ENCODE measurements at regions not wholly inside any gene's neighbourhood (a gene's known extent, or its start where the extent isn't known, plus 50 kb on each side); places are given as distances from the start of the nearest gene placed in this dataset.

GRCh38 chr2:216553482-216554240 lies 55.0 kb downstream of the RPL37A start:
- no peak for DNase-seq (ENCODE audit: low read depth)
- no peak for TF ChIP-seq CTCF (IDR thresholded peaks at IDR 0.05; ENCODE audit: insufficient read depth, low read length)
- H3K4me3 ChIP-seq (ENCODE audit: low read depth, low read length), result no peak overlapping the region

GRCh38 chr2:216554286-216554685 lies 55.6 kb downstream of the RPL37A start:
- H3K4me3 ChIP-seq (ENCODE audit: low read depth, low read length), result no peak overlapping the region
- no peak for TF ChIP-seq CTCF (IDR thresholded peaks at IDR 0.05; ENCODE audit: insufficient read depth, low read length)

GRCh38 chr2:216554755-216555154 lies 56.1 kb downstream of the RPL37A start:
- DNase-seq (ENCODE audit: low read depth), result no peak
- no peak overlapping the region for H3K4me3 ChIP-seq (ENCODE audit: low read depth, low read length)
- TF ChIP-seq CTCF (IDR thresholded peaks at IDR 0.05; ENCODE audit: insufficient read depth, low read length), result no peak

More at GRCh38 chr2:216554286-216554685, 55.6 kb downstream of the RPL37A start:
- DNase-seq (ENCODE audit: low read depth), result no peak

GRCh38 chr2:216555274-216555673 lies 56.6 kb downstream of the RPL37A start:
- DNase-seq (ENCODE audit: low read depth), result peak; percentile 59
- no peak for TF ChIP-seq CTCF (IDR thresholded peaks at IDR 0.05; ENCODE audit: insufficient read depth, low read length)

GRCh38 chr2:216556202-216556601 lies 57.6 kb downstream of the RPL37A start:
- H3K4me3 ChIP-seq (ENCODE audit: low read depth, low read length), result no peak overlapping the region
- TF ChIP-seq CTCF (IDR thresholded peaks at IDR 0.05; ENCODE audit: insufficient read depth, low read length), result no peak
- DNase-seq (ENCODE audit: low read depth), result no peak

More at GRCh38 chr2:216555274-216555673, 56.6 kb downstream of the RPL37A start:
- H3K4me3 ChIP-seq (ENCODE audit: low read depth, low read length), result no peak overlapping the region

- H3K4me3 ChIP-seq (ENCODE audit: low read depth, low read length), result no peak overlapping the region
- no peak for DNase-seq (ENCODE audit: low read depth)
- no peak for TF ChIP-seq CTCF (IDR thresholded peaks at IDR 0.05; ENCODE audit: insufficient read depth, low read length)
These were observed 58.8 kb downstream of the RPL37A start for GRCh38 chr2:216557413-216557812.

GRCh38 chr2:216557820-216558219 lies 59.2 kb downstream of the RPL37A start:
- no peak for DNase-seq (ENCODE audit: low read depth)
- no peak for TF ChIP-seq CTCF (IDR thresholded peaks at IDR 0.05; ENCODE audit: insufficient read depth, low read length)
- H3K4me3 ChIP-seq (ENCODE audit: low read depth, low read length), result no peak overlapping the region
